SU-DHL-6 (cell line): ENCODE measurements at regions not wholly inside any gene's neighbourhood (a gene's known extent, or its start where the extent isn't known, plus 50 kb on each side); places are given as distances from the start of the nearest gene placed in this dataset.

Source experiments
- EZH2phosphoT487 ChIP-seq: fragments of 200-600 bp; sonication (generic), shearing (Covaris generic); conservative IDR thresholded peaks from 2 replicates; pipeline ENCODE4 v1.6.1; 2018; ENCODE audit warnings: mild to moderate bottlenecking, antibody characterized with exemption, low read length, moderate library complexity, mixed read lengths
- TF ChIP-seq, protein P1 (sequence below): fragments of 200-600 bp; sonication (generic); IDR thresholded peaks from one replicate; pipeline ENCODE4 v1.5.1; 2017; ENCODE audit warnings: antibody characterized with exemption, mild to moderate bottlenecking, low read length, moderate library complexity; ENCODE audit not compliant: insufficient read depth, poor library complexity, severe bottlenecking

DNA sequence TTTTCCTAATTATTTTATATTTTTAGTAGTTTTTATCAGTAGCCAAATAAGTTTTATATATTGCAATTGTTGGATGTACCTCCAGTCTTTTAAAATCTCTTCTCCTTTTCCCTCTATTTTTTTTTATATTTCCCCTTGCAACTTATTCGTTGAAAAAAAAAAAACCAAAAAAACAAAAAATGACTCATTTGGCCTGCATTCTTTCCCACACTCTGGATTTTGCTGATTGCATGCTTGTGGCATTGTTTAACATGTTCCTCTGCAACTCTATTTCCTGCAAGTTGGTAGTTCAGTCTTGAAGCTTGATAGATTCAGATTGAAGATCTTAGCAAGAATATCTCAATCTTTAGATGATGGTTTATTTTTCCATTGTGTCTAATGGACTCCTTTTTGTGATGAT lies 260.6 kb upstream of the BOD1L1 start:
- TF ChIP-seq, protein P1, sequence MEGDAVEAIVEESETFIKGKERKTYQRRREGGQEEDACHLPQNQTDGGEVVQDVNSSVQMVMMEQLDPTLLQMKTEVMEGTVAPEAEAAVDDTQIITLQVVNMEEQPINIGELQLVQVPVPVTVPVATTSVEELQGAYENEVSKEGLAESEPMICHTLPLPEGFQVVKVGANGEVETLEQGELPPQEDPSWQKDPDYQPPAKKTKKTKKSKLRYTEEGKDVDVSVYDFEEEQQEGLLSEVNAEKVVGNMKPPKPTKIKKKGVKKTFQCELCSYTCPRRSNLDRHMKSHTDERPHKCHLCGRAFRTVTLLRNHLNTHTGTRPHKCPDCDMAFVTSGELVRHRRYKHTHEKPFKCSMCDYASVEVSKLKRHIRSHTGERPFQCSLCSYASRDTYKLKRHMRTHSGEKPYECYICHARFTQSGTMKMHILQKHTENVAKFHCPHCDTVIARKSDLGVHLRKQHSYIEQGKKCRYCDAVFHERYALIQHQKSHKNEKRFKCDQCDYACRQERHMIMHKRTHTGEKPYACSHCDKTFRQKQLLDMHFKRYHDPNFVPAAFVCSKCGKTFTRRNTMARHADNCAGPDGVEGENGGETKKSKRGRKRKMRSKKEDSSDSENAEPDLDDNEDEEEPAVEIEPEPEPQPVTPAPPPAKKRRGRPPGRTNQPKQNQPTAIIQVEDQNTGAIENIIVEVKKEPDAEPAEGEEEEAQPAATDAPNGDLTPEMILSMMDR = no peak
- TF ChIP-seq EZH2phosphoT487 = no peak
